ENCODE measurements at regions not wholly inside any gene's neighbourhood (a gene's known extent, or its start where the extent isn't known, plus 50 kb on each side); places are given as distances from the start of the nearest gene placed in this dataset.

GRCh38 chr10:21431799-21432198 is 93.7 kb downstream of the SKIDA1 start:
- TF ChIP-seq CTCF (IDR thresholded peaks at IDR 0.05 in 8 of 11, conservative IDR thresholded peaks at IDR 0.05 in 3 of 11) (no peak), POLR2A (IDR thresholded peaks at IDR 0.05) (no peak), POLR2AphosphoS5 (IDR thresholded peaks at IDR 0.05) (no peak)
